AG04449 (cell line): ENCODE measurements at regions not wholly inside any gene's neighbourhood (a gene's known extent, or its start where the extent isn't known, plus 50 kb on each side); places are given as distances from the start of the nearest gene placed in this dataset.

Experiments used
- CTCF ChIA-PET: fragments of 350-600 bp; formaldehyde crosslinking; extraction: SDS; loops from one replicate; lab custom pipeline; 2021; ENCODE audit warnings: antibody characterized with exemption; lab: Yijun Ruan, JAX
- POLR2A ChIA-PET: fragments of 400-600, 350-600 bp; formaldehyde crosslinking; extraction: SDS; loops from one replicate; lab custom pipeline; 2020; ENCODE audit warnings: antibody characterized with exemption, inconsistent platforms; lab: Yijun Ruan, JAX
- DNase-seq: peaks from one replicate; pipeline ENCODE4 v3.0.0-alpha.2; 2010; ENCODE audit warnings: low read depth, low spot score
- H3K4me3 ChIP-seq: 2 replicates; pipeline ENCODE4 v1.5.1; 2011; ENCODE audit warnings: low read depth, mild to moderate bottlenecking, control low read depth, low read length
- CTCF ChIP-seq: IDR thresholded peaks from one replicate; pipeline ENCODE4 v1.5.1; 2011; ENCODE audit warnings: mild to moderate bottlenecking, moderate library complexity, low read length, control low read depth, inconsistent platforms; ENCODE audit not compliant: insufficient read depth; ENCODE audit errors: missing control alignments

- H3K4me3 ChIP-seq = no peak overlapping the region
- CTCF ChIA-PET = no interaction called here
- no peak for DNase-seq
- POLR2A ChIA-PET = no interaction called here
- no peak for TF ChIP-seq CTCF
These were observed 772.3 kb upstream of the CXADR start for GRCh38 chr21:16740511-16740910.

GRCh38 chr21:16741141-16741665 is 771.6 kb upstream of the CXADR start:
- TF ChIP-seq CTCF = no peak
- ChIA-PET CTCF (no interaction called here), POLR2A (no interaction called here)
- no peak overlapping the region for H3K4me3 ChIP-seq
- DNase-seq = no peak

- CTCF ChIA-PET = no interaction called here
- DNase-seq = no peak
- no peak overlapping the region for H3K4me3 ChIP-seq
- TF ChIP-seq CTCF = no peak
- POLR2A ChIA-PET = no interaction called here
These were observed 770.7 kb upstream of the CXADR start for GRCh38 chr21:16742131-16742641.

GRCh38 chr21:16742741-16743140 is 770.1 kb upstream of the CXADR start:
- DNase-seq = no peak
- H3K4me3 ChIP-seq = no peak overlapping the region
- POLR2A ChIA-PET = no interaction called here
- TF ChIP-seq CTCF = no peak
- CTCF ChIA-PET = no interaction called here

GRCh38 chr21:16743317-16743716 is 769.5 kb upstream of the CXADR start:
- DNase-seq = no peak
- H3K4me3 ChIP-seq = no peak overlapping the region
- CTCF ChIA-PET = no interaction called here
- POLR2A ChIA-PET = no interaction called here
- no peak for TF ChIP-seq CTCF

GRCh38 chr21:16750926-16751325 is 761.9 kb upstream of the CXADR start:
- DNase-seq = no peak
- ChIA-PET POLR2A (no interaction called here), CTCF (no interaction called here)
- no peak for TF ChIP-seq CTCF
- H3K4me3 ChIP-seq = no peak overlapping the region
